B cell (primary cell): ENCODE measurements at regions not wholly inside any gene's neighbourhood (a gene's known extent, or its start where the extent isn't known, plus 50 kb on each side); places are given as distances from the start of the nearest gene placed in this dataset.

Experiments used
- ATAC-seq: fragments of 200-7000 bp; cut with Tn5 transposase; one replicate; pipeline ENCODE4 v1.10.0; 2021; ENCODE audit warnings: low read depth, mild to moderate bottlenecking, moderate number of reproducible peaks, moderate library complexity
- CTCF ChIA-PET: fragments of 350-600 bp; sonication (Branson Sonifier 250); formaldehyde crosslinking; loops from one replicate; lab custom pipeline; 2021; ENCODE audit warnings: antibody characterized with exemption, inconsistent platforms; lab: Charles Lee
- POLR2A ChIA-PET: fragments of 350-600 bp; sonication (Branson Sonifier 250); formaldehyde crosslinking; loops from one replicate; lab custom pipeline; 2021; ENCODE audit warnings: antibody characterized with exemption; lab: Charles Lee
- DNase-seq: peaks from one replicate; pipeline ENCODE4 v3.0.0; 2013
- H2AFZ ChIP-seq: 2 replicates; pipeline ENCODE4 v1.6.1; 2012; ENCODE audit warnings: mild to moderate bottlenecking, low read depth, low read length; ENCODE audit not compliant: insufficient read depth, poor library complexity, severe bottlenecking
- H3K27ac ChIP-seq, 2 donors: 1 replicate in 1 of 2; 2 replicates in 1 of 2; pipeline ENCODE4 v1.5.1; 2012 to 2013; ENCODE audit warnings: low read length in 2 of 2, mild to moderate bottlenecking in 2 of 2, moderate library complexity in 1 of 2
- H3K27me3 ChIP-seq, 4 experiments: fragments of 200-600 bp in 1 of 4; sonication (generic) in 1 of 4; replicated peaks in 1 of 4; 1 replicate in 2 of 4; 2 replicates in 2 of 4; pipeline versions ENCODE4 v1.6.1 to v1.7.0; 2013 to 2016; ENCODE audit warnings: low read length in 3 of 4, mild to moderate bottlenecking in 2 of 4, mixed read lengths in 1 of 4, moderate library complexity in 1 of 4; ENCODE audit not compliant: insufficient read depth in 4 of 4, control insufficient read depth in 3 of 4; ENCODE audit errors: control extremely low read depth in 1 of 4
- H3K36me3 ChIP-seq, 2 experiments: replicated peaks in 1 of 2; 1 replicate in 1 of 2; 2 replicates in 1 of 2; pipeline versions ENCODE4 v1.6.1 to v1.7.1; 2013; ENCODE audit warnings: low read length in 1 of 2; ENCODE audit not compliant: insufficient read depth in 2 of 2, control insufficient read depth in 1 of 2; ENCODE audit errors: control extremely low read depth in 1 of 2, extremely low read depth in 1 of 2
- H3K4me1 ChIP-seq, 2 donors: fragments of 200-600 bp in 1 of 2; sonication (generic) in 1 of 2; 1 replicate in 1 of 2; 2 replicates in 1 of 2; pipeline versions ENCODE4 v1.5.1 to v1.6.1; 2013 to 2017; ENCODE audit warnings: low read length in 2 of 2; ENCODE audit not compliant: control insufficient read depth in 2 of 2, insufficient read depth in 2 of 2
- H3K4me2 ChIP-seq: replicated peaks from 2 replicates; pipeline ENCODE3; 2012; ENCODE audit warnings: mild to moderate bottlenecking, low read depth, low read length; ENCODE audit not compliant: poor library complexity, severe bottlenecking
- H3K4me3 ChIP-seq, 5 experiments: fragments of 200-600 bp in 1 of 5; sonication (generic) in 1 of 5; 1 replicate in 3 of 5; 2 replicates in 2 of 5; pipeline versions ENCODE4 v1.5.1 to v1.7.0; 2011 to 2016; ENCODE audit warnings: low read length in 4 of 5, mild to moderate bottlenecking in 4 of 5, low read depth in 2 of 5, control low read depth in 1 of 5, moderate library complexity in 1 of 5; ENCODE audit not compliant: insufficient read depth in 1 of 5; ENCODE audit errors: control extremely low read depth in 1 of 5, extremely low read depth in 1 of 5
- H3K79me2 ChIP-seq: fragments of 200-600 bp; sonication (generic); one replicate; pipeline ENCODE4 v1.6.0; 2016; ENCODE audit warnings: low read length; ENCODE audit not compliant: control insufficient read depth, insufficient read depth
- H3K9ac ChIP-seq: fragments of 200-600 bp; sonication (generic); 2 replicates; pipeline ENCODE4 v1.6.1; 2017; ENCODE audit warnings: mild to moderate bottlenecking, low read length, moderate library complexity
- H3K9me3 ChIP-seq, 3 donors: one replicate each; pipeline versions ENCODE4 v1.6.1 to v1.7.1; 2013; ENCODE audit warnings: low read length in 2 of 3; ENCODE audit not compliant: control insufficient read depth in 2 of 3, insufficient read depth in 1 of 3; ENCODE audit errors: control extremely low read depth in 1 of 3
- H4K20me1 ChIP-seq: 2 replicates; pipeline ENCODE4 v1.6.0; 2012; ENCODE audit warnings: mild to moderate bottlenecking, low read length; ENCODE audit not compliant: insufficient read depth, control insufficient read depth, poor library complexity, severe bottlenecking
- H3K27ac Mint-ChIP-seq: one replicate; pipeline ENCODE4 v1.8.0; 2021; ENCODE audit warnings: mixed read lengths
- H3K27me3 Mint-ChIP-seq: one replicate; pipeline ENCODE4 v1.8.0; 2021; ENCODE audit warnings: mixed read lengths
- H3K4me1 Mint-ChIP-seq: one replicate; pipeline ENCODE4 v1.8.0; 2021; ENCODE audit warnings: mixed read lengths
- H3K4me3 Mint-ChIP-seq: one replicate; pipeline ENCODE4 v1.8.0; 2021; ENCODE audit warnings: mixed read lengths
- H3K9me3 Mint-ChIP-seq: one replicate; pipeline ENCODE4 v1.8.0; 2022; ENCODE audit warnings: mixed read lengths; ENCODE audit not compliant: insufficient read depth
- CTCF ChIP-seq: fragments of 200-600 bp; IDR thresholded peaks from one replicate; pipeline ENCODE4 v1.8.0; 2022; ENCODE audit warnings: antibody characterized with exemption, mild to moderate bottlenecking
- EZH2 ChIP-seq: IDR thresholded peaks from 2 replicates; pipeline ENCODE4 v1.6.1; 2012; ENCODE audit warnings: borderline replicate concordance, low read depth, mild to moderate bottlenecking, moderate library complexity, low read length; ENCODE audit not compliant: insufficient read depth, poor library complexity, severe bottlenecking
- WGBS: methylation state at CpG from one replicate; pipeline ENCODE4 v1.1.5; 2013; ENCODE audit warnings: missing lambda C conversion rate; ENCODE audit not compliant: insufficient coverage; 5-methylcytosine and 5-hydroxymethylcytosine counted together
- intact Hi-C: fragments of 100-400 bp; cut with micrococcal nuclease; formaldehyde crosslinking; loops from one replicate; pipeline ENCODE4 v1.10.0; 2022

DNA sequence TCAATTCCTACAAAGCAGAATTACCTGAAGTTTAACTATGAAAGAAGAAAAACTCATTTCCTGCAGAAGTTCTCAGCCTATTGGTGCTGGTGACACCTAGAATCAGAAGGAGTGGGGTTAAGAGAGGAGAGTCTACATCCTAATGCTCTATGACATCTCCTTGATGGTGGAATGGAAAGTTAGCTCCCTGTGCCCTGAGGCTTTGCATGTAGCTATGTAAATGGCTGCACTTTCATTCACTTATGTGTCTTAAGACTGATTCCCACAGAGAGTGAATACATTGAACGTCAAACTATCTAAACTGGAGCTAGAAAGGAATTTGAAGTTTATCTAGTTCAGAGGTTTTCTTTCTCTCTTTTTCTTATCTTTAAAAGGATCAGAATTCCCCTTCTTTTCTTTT is 52.1 kb upstream of the ADRB2 start:
- no peak for ATAC-seq

DNA sequence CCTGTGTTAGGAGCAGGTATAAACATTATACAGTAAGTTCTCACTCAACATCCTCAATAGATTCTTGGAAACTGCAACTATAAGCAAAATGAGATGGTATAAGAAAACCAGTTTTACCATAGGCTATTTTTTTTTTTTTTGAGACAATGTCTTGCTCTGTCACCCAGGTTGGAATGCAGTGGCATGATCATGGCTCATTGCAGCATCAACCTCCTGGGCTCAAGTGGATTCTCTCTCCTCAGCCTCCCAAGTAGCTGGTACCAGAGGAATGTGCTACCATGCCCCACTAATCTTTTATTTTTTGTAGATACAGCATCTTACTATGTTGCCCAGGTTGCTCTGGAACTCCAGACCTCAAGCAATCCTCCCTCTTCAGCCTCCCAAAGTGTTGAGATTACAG is 50.1 kb upstream of the ADRB2 start:
- no peak overlapping the region for H3K4me2 ChIP-seq
- H3K4me1 Mint-ChIP-seq, result peaks cover 14% of the 10 kb centered on the region
- ChIA-PET CTCF (no interaction called here), POLR2A (no interaction called here)
- no peak for ATAC-seq
- TF ChIP-seq CTCF (no peak), EZH2 (no peak)
- peaks cover 9 to 12% of the 10 kb centered on the region in 2 donors for H3K4me1 ChIP-seq
- no peak overlapping the region for H3K4me3 Mint-ChIP-seq
- no peaks in the 10 kb centered on the region for H3K79me2 ChIP-seq
- intact Hi-C loops, result no loop called here
- H3K36me3 ChIP-seq, result no peaks in the 10 kb centered on the region
- peaks cover 0 to 3% (median 0%) of the 10 kb centered on the region in 4 experiments for H3K27me3 ChIP-seq
- no peaks in the 10 kb centered on the region for H3K27me3 Mint-ChIP-seq
- H4K20me1 ChIP-seq, result no peaks in the 10 kb centered on the region
- H2AFZ ChIP-seq, result no peak overlapping the region
- H3K27ac ChIP-seq, result no peak overlapping the region
- no peak overlapping the region for H3K27ac Mint-ChIP-seq
- no peaks in the 10 kb centered on the region for H3K9me3 Mint-ChIP-seq
- no peak for DNase-seq
- H3K9me3 ChIP-seq, result no peaks in the 10 kb centered on the region
- no peak overlapping the region for H3K4me3 ChIP-seq
- no peak overlapping the region for H3K9ac ChIP-seq

More for the DNA sequence above, 52.1 kb upstream of the ADRB2 start:
- Histone ChIP-seq H3K36me3 (no peaks in the 10 kb centered on the region), H3K27ac (no peak overlapping the region), H3K27me3 (peaks cover 0 to 3% (median 0%) of the 10 kb centered on the region in 4 experiments), H3K9ac (no peak overlapping the region), H3K4me3 (no peak overlapping the region), H3K9me3 (no peaks in the 10 kb centered on the region), H4K20me1 (no peaks in the 10 kb centered on the region), H3K79me2 (no peaks in the 10 kb centered on the region), H2AFZ (no peak overlapping the region), H3K4me2 (peak overlapping the region; percentile 20), H3K4me1 (peaks cover 9 to 12% of the 10 kb centered on the region in 2 donors)
- H3K4me1 Mint-ChIP-seq, result peaks cover 14% of the 10 kb centered on the region
- H3K4me3 Mint-ChIP-seq, result no peak overlapping the region
- POLR2A ChIA-PET, result no interaction called here
- CTCF ChIA-PET, result interaction anchor here (0.7 kb wide), 1 partner anchor 183 kb away, joined by 3 read pairs; no protein-coding TSS in a partner anchor
- no CpG with 5 or more reads among the region's 1 CpG for WGBS
- intact Hi-C loops, result no loop called here
- no peaks in the 10 kb centered on the region for H3K27me3 Mint-ChIP-seq
- no peak for DNase-seq
- no peak overlapping the region for H3K27ac Mint-ChIP-seq
- TF ChIP-seq CTCF, result no peak
- no peak for TF ChIP-seq EZH2
- no peaks in the 10 kb centered on the region for H3K9me3 Mint-ChIP-seq
